C4-2B (cell line): ENCODE measurements at regions not wholly inside any gene's neighbourhood (a gene's known extent, or its start where the extent isn't known, plus 50 kb on each side); places are given as distances from the start of the nearest gene placed in this dataset.

Experiments used
- ZFX ChIP-seq: fragments of 450-650 bp; IDR thresholded peaks from 2 replicates; pipeline ENCODE4 v1.6.1; 2017
- TF ChIP-seq, protein P1 (sequence below): fragments of 450-650 bp; conservative IDR thresholded peaks from 2 replicates; pipeline ENCODE4 v1.5.1; 2017; ENCODE audit warnings: mild to moderate bottlenecking

DNA sequence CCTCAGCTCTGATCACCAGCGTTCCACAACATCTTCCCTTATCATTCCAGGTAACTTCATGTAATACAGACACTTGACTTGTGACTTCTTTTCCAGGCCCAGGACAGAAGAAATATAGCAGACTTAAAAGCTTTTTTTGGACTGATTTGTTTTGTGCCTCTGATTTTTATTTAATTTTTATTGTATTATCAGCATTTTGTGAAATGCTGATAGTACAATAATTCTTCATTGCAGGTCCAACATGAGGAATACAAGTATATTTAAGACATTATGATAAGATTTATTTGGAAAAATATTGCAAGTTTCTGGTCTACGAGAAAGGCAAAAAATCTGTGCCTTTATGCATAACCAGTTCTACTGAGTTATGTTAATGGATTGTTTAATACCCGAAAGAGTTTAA, 94.5 kb upstream of the THUMPD2 start:
- TF ChIP-seq, protein P1, sequence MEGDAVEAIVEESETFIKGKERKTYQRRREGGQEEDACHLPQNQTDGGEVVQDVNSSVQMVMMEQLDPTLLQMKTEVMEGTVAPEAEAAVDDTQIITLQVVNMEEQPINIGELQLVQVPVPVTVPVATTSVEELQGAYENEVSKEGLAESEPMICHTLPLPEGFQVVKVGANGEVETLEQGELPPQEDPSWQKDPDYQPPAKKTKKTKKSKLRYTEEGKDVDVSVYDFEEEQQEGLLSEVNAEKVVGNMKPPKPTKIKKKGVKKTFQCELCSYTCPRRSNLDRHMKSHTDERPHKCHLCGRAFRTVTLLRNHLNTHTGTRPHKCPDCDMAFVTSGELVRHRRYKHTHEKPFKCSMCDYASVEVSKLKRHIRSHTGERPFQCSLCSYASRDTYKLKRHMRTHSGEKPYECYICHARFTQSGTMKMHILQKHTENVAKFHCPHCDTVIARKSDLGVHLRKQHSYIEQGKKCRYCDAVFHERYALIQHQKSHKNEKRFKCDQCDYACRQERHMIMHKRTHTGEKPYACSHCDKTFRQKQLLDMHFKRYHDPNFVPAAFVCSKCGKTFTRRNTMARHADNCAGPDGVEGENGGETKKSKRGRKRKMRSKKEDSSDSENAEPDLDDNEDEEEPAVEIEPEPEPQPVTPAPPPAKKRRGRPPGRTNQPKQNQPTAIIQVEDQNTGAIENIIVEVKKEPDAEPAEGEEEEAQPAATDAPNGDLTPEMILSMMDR, result no peak
- TF ChIP-seq ZFX, result no peak
